Osteocyte (in vitro differentiated cells): ENCODE measurements at regions not wholly inside any gene's neighbourhood (a gene's known extent, or its start where the extent isn't known, plus 50 kb on each side); places are given as distances from the start of the nearest gene placed in this dataset.
"Not testable (repeated sequence)": the region's sequence is repeated elsewhere in the genome, so short reads cannot be mapped to it uniquely, and the experiment has no call there.

Experiments used
- DNase-seq: peaks from one replicate; pipeline ENCODE4 v3.0.0; 2021; ENCODE audit warnings: mixed read lengths; ENCODE audit not compliant: unreplicated experiment; ENCODE audit errors: extremely low spot score
- H3K27ac Mint-ChIP-seq: one replicate; pipeline ENCODE4 v1.8.0; 2021; ENCODE audit warnings: mild to moderate bottlenecking, mixed read lengths; ENCODE audit not compliant: unreplicated experiment
- H3K27me3 Mint-ChIP-seq: one replicate; pipeline ENCODE4 v1.8.0; 2021; ENCODE audit warnings: mixed read lengths; ENCODE audit not compliant: unreplicated experiment
- H3K36me3 Mint-ChIP-seq: one replicate; pipeline ENCODE4 v1.8.0; 2021; ENCODE audit warnings: mixed read lengths; ENCODE audit not compliant: unreplicated experiment
- H3K4me1 Mint-ChIP-seq: one replicate; pipeline ENCODE4 v1.8.0; 2021; ENCODE audit warnings: mixed read lengths; ENCODE audit not compliant: unreplicated experiment
- H3K4me3 Mint-ChIP-seq: one replicate; pipeline ENCODE4 v1.8.0; 2021; ENCODE audit warnings: mild to moderate bottlenecking, moderate library complexity, mixed read lengths; ENCODE audit not compliant: unreplicated experiment
- H3K9me3 Mint-ChIP-seq: one replicate; pipeline ENCODE4 v1.8.0; 2021; ENCODE audit warnings: mixed read lengths; ENCODE audit not compliant: unreplicated experiment
- TF ChIP-seq, protein P1 (sequence below): fragments of 200-600 bp; sonication (generic); IDR thresholded peaks from 2 replicates; pipeline ENCODE4 v1.5.0; 2021; ENCODE audit warnings: antibody characterized with exemption, mild to moderate bottlenecking, moderate library complexity

DNA sequence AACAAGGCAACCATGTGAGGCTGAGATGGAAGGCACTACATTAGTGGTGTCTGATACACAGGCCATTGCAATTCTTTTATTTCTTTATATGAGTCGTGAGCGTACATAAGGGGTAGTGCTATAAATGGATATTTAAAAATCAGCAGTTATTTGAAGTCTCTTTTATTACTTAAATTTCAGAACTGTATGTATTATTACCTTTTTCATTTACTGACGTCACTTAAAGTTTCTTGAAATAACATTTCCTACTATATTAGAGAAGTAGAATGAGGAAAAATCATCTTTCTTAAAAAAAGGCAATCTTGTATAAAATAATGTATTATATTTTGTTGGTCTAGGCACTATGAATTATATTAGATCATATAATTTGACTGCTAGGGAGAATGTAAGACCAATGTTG is 280.9 kb upstream of the CYLC2 start:
- Mint-ChIP-seq H3K4me3 (no peak overlapping the region), H3K27ac (no peak overlapping the region), H3K27me3 (no peaks in the 10 kb centered on the region), H3K36me3 (no peaks in the 10 kb centered on the region), H3K4me1 (no peaks in the 10 kb centered on the region), H3K9me3 (peaks cover 35% of the 10 kb centered on the region)
- TF ChIP-seq, protein P1, sequence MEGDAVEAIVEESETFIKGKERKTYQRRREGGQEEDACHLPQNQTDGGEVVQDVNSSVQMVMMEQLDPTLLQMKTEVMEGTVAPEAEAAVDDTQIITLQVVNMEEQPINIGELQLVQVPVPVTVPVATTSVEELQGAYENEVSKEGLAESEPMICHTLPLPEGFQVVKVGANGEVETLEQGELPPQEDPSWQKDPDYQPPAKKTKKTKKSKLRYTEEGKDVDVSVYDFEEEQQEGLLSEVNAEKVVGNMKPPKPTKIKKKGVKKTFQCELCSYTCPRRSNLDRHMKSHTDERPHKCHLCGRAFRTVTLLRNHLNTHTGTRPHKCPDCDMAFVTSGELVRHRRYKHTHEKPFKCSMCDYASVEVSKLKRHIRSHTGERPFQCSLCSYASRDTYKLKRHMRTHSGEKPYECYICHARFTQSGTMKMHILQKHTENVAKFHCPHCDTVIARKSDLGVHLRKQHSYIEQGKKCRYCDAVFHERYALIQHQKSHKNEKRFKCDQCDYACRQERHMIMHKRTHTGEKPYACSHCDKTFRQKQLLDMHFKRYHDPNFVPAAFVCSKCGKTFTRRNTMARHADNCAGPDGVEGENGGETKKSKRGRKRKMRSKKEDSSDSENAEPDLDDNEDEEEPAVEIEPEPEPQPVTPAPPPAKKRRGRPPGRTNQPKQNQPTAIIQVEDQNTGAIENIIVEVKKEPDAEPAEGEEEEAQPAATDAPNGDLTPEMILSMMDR: no peak
- DNase-seq: no peak

DNA sequence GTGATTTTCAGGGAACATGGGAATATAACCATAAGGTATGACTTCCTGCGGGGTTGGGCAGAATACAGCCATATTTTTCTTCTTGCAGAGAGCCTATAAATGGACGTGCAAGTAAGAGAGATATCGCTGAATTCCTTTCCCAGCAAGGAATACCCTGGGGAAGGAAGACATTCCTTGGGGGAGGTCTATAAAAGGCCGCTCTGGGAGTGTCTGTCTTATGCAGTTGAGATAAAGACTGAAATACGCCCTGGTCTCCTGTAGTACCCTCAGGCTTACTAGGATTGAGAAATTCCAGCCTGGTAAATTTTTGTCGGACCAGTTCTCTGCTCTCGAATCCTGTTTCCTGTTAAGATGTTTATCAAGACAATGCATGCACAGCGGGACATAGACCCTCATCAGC is 282.2 kb upstream of the CYLC2 start:
- not testable (repeated sequence) for DNase-seq, H3K4me1 Mint-ChIP-seq, H3K36me3 Mint-ChIP-seq, H3K4me3 Mint-ChIP-seq, H3K27ac Mint-ChIP-seq, H3K27me3 Mint-ChIP-seq
- peaks cover 35% of the 10 kb centered on the region for H3K9me3 Mint-ChIP-seq

DNA sequence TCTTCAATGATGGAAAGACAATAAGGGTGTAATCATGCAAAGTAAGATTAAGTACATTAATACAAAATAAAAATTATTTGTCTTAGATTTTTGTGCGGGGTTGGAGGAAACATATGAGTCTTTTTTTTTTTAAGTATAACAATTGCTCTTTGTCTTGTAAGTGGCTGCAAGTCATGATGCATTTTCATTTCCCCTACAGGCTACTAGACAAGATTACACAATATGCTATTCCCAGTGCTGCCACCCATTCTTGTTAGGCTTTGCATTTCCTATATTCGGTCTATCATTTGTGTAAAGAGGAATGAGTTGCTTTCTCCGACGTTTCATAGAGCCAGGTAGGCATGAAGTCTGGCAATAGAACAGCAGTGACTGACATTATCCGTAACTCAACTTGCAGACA is 294.2 kb upstream of the CYLC2 start:
- DNase-seq: no peak
- H3K36me3 Mint-ChIP-seq: no peaks in the 10 kb centered on the region
- no peak overlapping the region for H3K4me3 Mint-ChIP-seq

DNA sequence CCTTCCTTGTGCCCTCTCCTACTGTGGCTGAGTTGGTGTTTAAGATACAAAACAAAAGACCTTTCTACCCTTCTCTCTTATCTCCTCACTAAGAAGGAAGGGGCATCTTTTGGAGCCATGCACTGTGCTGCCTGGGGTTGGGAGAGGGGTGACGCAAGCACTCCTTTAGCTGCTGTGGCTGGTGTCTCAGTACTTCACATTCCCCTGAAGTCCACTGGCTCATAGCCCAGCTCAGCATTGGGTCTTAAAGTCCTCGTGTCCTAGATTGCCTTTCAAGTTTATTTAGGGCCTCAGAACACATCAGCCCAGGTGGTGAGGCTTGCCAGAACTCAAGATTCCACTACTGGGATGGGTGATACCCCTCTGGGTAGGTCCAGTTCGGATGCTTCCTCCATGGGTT is 325.9 kb upstream of the CYLC2 start:
- Mint-ChIP-seq H3K9me3 (peaks cover 13% of the 10 kb centered on the region), H3K27ac (no peak overlapping the region), H3K36me3 (no peaks in the 10 kb centered on the region), H3K27me3 (no peaks in the 10 kb centered on the region), H3K4me1 (no peaks in the 10 kb centered on the region), H3K4me3 (no peak overlapping the region)
- DNase-seq: no peak
- TF ChIP-seq, protein P1: no peak

More for the DNA sequence above, 294.2 kb upstream of the CYLC2 start:
- H3K27ac Mint-ChIP-seq: no peak overlapping the region
- TF ChIP-seq, protein P1: no peak
- H3K9me3 Mint-ChIP-seq: peaks cover 9% of the 10 kb centered on the region
- no peaks in the 10 kb centered on the region for H3K27me3 Mint-ChIP-seq
- no peaks in the 10 kb centered on the region for H3K4me1 Mint-ChIP-seq

DNA sequence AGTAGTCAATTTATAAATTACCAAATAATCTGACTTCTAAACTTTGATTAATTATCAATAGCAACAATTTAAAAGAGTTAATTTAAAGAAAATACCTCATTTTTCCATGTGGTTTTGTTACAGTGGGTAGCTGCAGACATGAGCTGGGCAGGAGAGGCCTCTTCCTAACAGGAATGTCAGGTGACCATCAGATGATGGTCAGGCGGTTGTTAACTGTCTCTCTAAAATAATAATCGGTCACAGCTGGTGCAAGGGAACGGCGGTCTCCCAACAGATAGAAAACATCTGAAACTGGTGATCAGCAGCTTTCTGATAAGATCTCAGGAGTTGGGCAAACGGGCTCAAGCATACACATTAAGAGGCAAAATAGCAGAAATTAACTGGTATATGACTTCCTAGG is 342.7 kb upstream of the CYLC2 start:
- no peak for DNase-seq
- H3K27ac Mint-ChIP-seq: no peak overlapping the region
- TF ChIP-seq, protein P1: no peak
- no peaks in the 10 kb centered on the region for H3K27me3 Mint-ChIP-seq
- H3K4me3 Mint-ChIP-seq: no peak overlapping the region
- H3K36me3 Mint-ChIP-seq: no peaks in the 10 kb centered on the region
- no peaks in the 10 kb centered on the region for H3K4me1 Mint-ChIP-seq
- no peaks in the 10 kb centered on the region for H3K9me3 Mint-ChIP-seq

DNA sequence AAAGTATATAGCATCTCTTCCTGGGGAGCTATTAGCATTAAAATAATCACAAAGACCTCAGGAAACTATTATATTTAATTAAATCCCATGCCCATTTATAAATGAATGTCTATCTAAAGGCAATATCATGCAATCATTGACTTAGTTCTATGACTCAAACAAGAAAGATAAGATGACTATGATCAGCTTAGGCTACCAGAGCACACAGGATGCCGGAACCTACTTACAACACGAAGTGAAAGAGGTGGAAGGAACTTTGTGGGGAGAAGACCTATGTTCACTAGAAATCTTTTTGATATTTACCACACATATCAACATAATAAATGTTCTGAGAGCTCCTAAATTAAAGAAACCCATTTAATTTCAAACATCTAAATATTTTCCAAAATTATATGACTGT is 344.2 kb upstream of the CYLC2 start:
- Mint-ChIP-seq H3K4me1 (no peaks in the 10 kb centered on the region), H3K36me3 (no peaks in the 10 kb centered on the region), H3K27me3 (no peaks in the 10 kb centered on the region), H3K4me3 (no peak overlapping the region), H3K27ac (no peak overlapping the region), H3K9me3 (no peaks in the 10 kb centered on the region)
- TF ChIP-seq, protein P1: no peak
- no peak for DNase-seq
